IMR-90 (cell line): ENCODE measurements at regions not wholly inside any gene's neighbourhood (a gene's known extent, or its start where the extent isn't known, plus 50 kb on each side); places are given as distances from the start of the nearest gene placed in this dataset.

ENCODE experiments used
- ATAC-seq: fragments of 200-7000 bp; cut with Tn5 transposase; 2 replicates; pipeline ENCODE4 v1.9.1; 2020; ENCODE audit warnings: low read depth, mild to moderate bottlenecking, moderate library complexity
- BruUV-seq: library from RNA; stranded (reverse); fragments of 400-500 nt; replicated peaks from 2 replicates; lab custom pipeline; 2021; lab: Mats Ljungman, UMichigan
- CTCF ChIA-PET: fragments of 300-600 bp; formaldehyde crosslinking; extraction: SDS; loops from one replicate; lab custom pipeline; 2021; ENCODE audit warnings: antibody characterized with exemption; lab: Yijun Ruan, JAX
- POLR2A ChIA-PET: fragments of 300-600 bp; sonication (Branson Sonifier 250); formaldehyde crosslinking; loops from one replicate; lab custom pipeline; 2022; ENCODE audit warnings: antibody characterized with exemption; ENCODE audit not compliant: unreplicated experiment; lab: Charles Lee
- DNase-seq: peaks from one replicate; pipeline ENCODE4 v3.0.0; 2013
- H2AFZ ChIP-seq: replicated peaks from 2 replicates; pipeline ENCODE3; 2013; ENCODE audit warnings: low read length, mild to moderate bottlenecking; ENCODE audit not compliant: poor library complexity
- H2AK5ac ChIP-seq: 2 replicates; pipeline ENCODE4 v1.6.1; 2013; ENCODE audit warnings: low read depth, low read length, inconsistent platforms
- H2AK9ac ChIP-seq: replicated peaks from 2 replicates; pipeline ENCODE3; 2013; ENCODE audit warnings: mild to moderate bottlenecking, low read depth, low read length, moderate library complexity; ENCODE audit not compliant: poor library complexity
- H2BK120ac ChIP-seq: 2 replicates; pipeline ENCODE4 v1.6.1; 2013; ENCODE audit warnings: low read depth, low read length, inconsistent platforms
- H2BK15ac ChIP-seq: 3 replicates; pipeline ENCODE4 v1.6.1; 2013; ENCODE audit warnings: low read depth, low read length, inconsistent platforms
- H2BK20ac ChIP-seq: 2 replicates; pipeline ENCODE4 v1.6.1; 2013; ENCODE audit warnings: low read depth, mild to moderate bottlenecking, inconsistent platforms, low read length, moderate library complexity
- H2BK5ac ChIP-seq: 2 replicates; pipeline ENCODE4 v1.6.1; 2013; ENCODE audit warnings: mild to moderate bottlenecking, low read depth, low read length, inconsistent platforms; ENCODE audit not compliant: poor library complexity, severe bottlenecking
- H3K14ac ChIP-seq: replicated peaks from 2 replicates; pipeline ENCODE4 v1.6.1; 2013; ENCODE audit warnings: low read depth, low read length, inconsistent platforms
- H3K18ac ChIP-seq: 2 replicates; pipeline ENCODE4 v1.6.1; 2013; ENCODE audit warnings: low read depth, low read length, control low read depth
- H3K23ac ChIP-seq: 2 replicates; pipeline ENCODE4 v1.6.1; 2013; ENCODE audit warnings: low read depth, low read length, inconsistent platforms
- H3K27ac ChIP-seq: 2 replicates; pipeline ENCODE4 v1.5.1; 2013; ENCODE audit warnings: mild to moderate bottlenecking, control low read depth, low read length; ENCODE audit not compliant: insufficient read depth
- H3K27me3 ChIP-seq: 2 replicates; pipeline ENCODE4 v1.6.1; 2013; ENCODE audit warnings: low read length; ENCODE audit not compliant: control insufficient read depth, insufficient read depth
- H3K36me3 ChIP-seq: 2 replicates; pipeline ENCODE4 v1.6.1; 2013; ENCODE audit warnings: low read length, mixed read lengths; ENCODE audit not compliant: control insufficient read depth, insufficient read depth
- H3K4ac ChIP-seq: 2 replicates; pipeline ENCODE4 v1.6.1; 2013; ENCODE audit warnings: low read depth, low read length, inconsistent platforms
- H3K4me1 ChIP-seq: 2 replicates; pipeline ENCODE4 v1.6.1; 2013; ENCODE audit warnings: low read length, mixed read lengths; ENCODE audit not compliant: control insufficient read depth, insufficient read depth
- H3K4me2 ChIP-seq: 2 replicates; pipeline ENCODE4 v1.6.1; 2013; ENCODE audit warnings: low read depth, mild to moderate bottlenecking, control low read depth, low read length, moderate library complexity
- H3K4me3 ChIP-seq: 2 replicates; pipeline ENCODE4 v1.5.1; 2013; ENCODE audit warnings: low read depth, mild to moderate bottlenecking, control low read depth, low read length, moderate library complexity; ENCODE audit not compliant: insufficient read depth
- H3K56ac ChIP-seq: 2 replicates; pipeline ENCODE4 v1.6.1; 2013; ENCODE audit warnings: low read length, inconsistent platforms; ENCODE audit not compliant: insufficient read depth; ENCODE audit errors: extremely low read depth
- H3K79me1 ChIP-seq, 2 experiments: 2 replicates each; pipeline ENCODE4 v1.6.1; 2013; ENCODE audit warnings: low read length in 2 of 2, inconsistent platforms in 1 of 2, low read depth in 1 of 2
- H3K9ac ChIP-seq: 2 replicates; pipeline ENCODE4 v1.6.1; 2013; ENCODE audit warnings: low read depth, low read length, control low read depth
- H3K9me1 ChIP-seq: 2 replicates; pipeline ENCODE4 v1.6.1; 2013; ENCODE audit warnings: low read length, inconsistent platforms; ENCODE audit not compliant: insufficient read depth
- H3K9me3 ChIP-seq: 2 replicates; pipeline ENCODE4 v1.6.1; 2013; ENCODE audit warnings: low read length; ENCODE audit not compliant: control insufficient read depth, insufficient read depth
- H4K20me1 ChIP-seq: 2 replicates; pipeline ENCODE4 v1.6.1; 2013; ENCODE audit warnings: low read length, inconsistent platforms; ENCODE audit not compliant: insufficient read depth
- H4K5ac ChIP-seq: 2 replicates; pipeline ENCODE4 v1.6.1; 2013; ENCODE audit warnings: mild to moderate bottlenecking, low read depth, low read length, control low read depth
- H4K8ac ChIP-seq, 2 experiments: 2 replicates each; pipeline ENCODE4 v1.6.1; 2013; ENCODE audit warnings: low read depth in 2 of 2, low read length in 2 of 2, control low read depth in 1 of 2, inconsistent platforms in 1 of 2
- H4K91ac ChIP-seq: 2 replicates; pipeline ENCODE4 v1.6.1; 2013; ENCODE audit warnings: low read depth, low read length, inconsistent platforms; ENCODE audit not compliant: insufficient read depth
- BHLHE40 ChIP-seq: fragments of 150-350 bp; IDR thresholded peaks from 2 replicates; pipeline ENCODE4 v1.6.1; 2016; ENCODE audit warnings: mild to moderate bottlenecking, low read depth, low read length
- CEBPB ChIP-seq: IDR thresholded peaks from 2 replicates; pipeline ENCODE4 v1.6.1; 2012; ENCODE audit warnings: low read depth, low read length, improper control_type of control experiment
- CHD1 ChIP-seq: IDR thresholded peaks from 2 replicates; pipeline ENCODE4 v1.6.1; 2012; ENCODE audit warnings: low read depth, low read length, improper control_type of control experiment
- ELK1 ChIP-seq: fragments of 150-350 bp; IDR thresholded peaks from 2 replicates; pipeline ENCODE4 v1.6.1; 2016; ENCODE audit warnings: low read depth, mild to moderate bottlenecking, low read length, moderate library complexity, borderline replicate concordance
- FOS ChIP-seq: fragments of 150-350 bp; IDR thresholded peaks from 2 replicates; pipeline ENCODE4 v1.6.1; 2016; ENCODE audit warnings: low read depth, low read length
- MAFK ChIP-seq: IDR thresholded peaks from 2 replicates; pipeline ENCODE4 v1.6.1; 2012; ENCODE audit warnings: low read depth, low read length, improper control_type of control experiment
- MAZ ChIP-seq: IDR thresholded peaks from 2 replicates; pipeline ENCODE4 v1.6.1; 2012; ENCODE audit warnings: low read depth, mild to moderate bottlenecking, low read length, improper control_type of control experiment, moderate library complexity, borderline replicate concordance
- MXI1 ChIP-seq: IDR thresholded peaks from 2 replicates; pipeline ENCODE4 v1.6.1; 2012; ENCODE audit warnings: low read depth, mild to moderate bottlenecking, low read length, moderate library complexity, borderline replicate concordance
- NFE2L2 ChIP-seq: fragments of 150-350 bp; IDR thresholded peaks from 2 replicates; pipeline ENCODE4 v1.6.1; 2016; ENCODE audit warnings: low read depth, mild to moderate bottlenecking, low read length
- POLR2A ChIP-seq: IDR thresholded peaks from 2 replicates; pipeline ENCODE4 v1.6.1; 2012; ENCODE audit warnings: mild to moderate bottlenecking, low read depth, low read length
- RAD21 ChIP-seq: IDR thresholded peaks from 2 replicates; pipeline ENCODE4 v1.6.1; 2012; ENCODE audit warnings: low read length, improper control_type of control experiment
- RCOR1 ChIP-seq: IDR thresholded peaks from 2 replicates; pipeline ENCODE4 v1.6.1; 2012; ENCODE audit warnings: mild to moderate bottlenecking, low read length, improper control_type of control experiment; ENCODE audit not compliant: insufficient replicate concordance
- RFX5 ChIP-seq: IDR thresholded peaks from 2 replicates; pipeline ENCODE4 v1.8.0; 2012; ENCODE audit warnings: low read depth, mild to moderate bottlenecking, low read length, moderate library complexity
- USF2 ChIP-seq: fragments of 150-350 bp; IDR thresholded peaks from 2 replicates; pipeline ENCODE4 v1.6.1; 2017; ENCODE audit warnings: mild to moderate bottlenecking, antibody characterized with exemption, low read length, low read depth
- dilution Hi-C: fragments of 300-500 bp; cut with HindIII; formaldehyde crosslinking; loops from one replicate; pipeline ENCODE4 v1.14.3; 2018; ENCODE audit warnings: low sequenced_read_pairs; ENCODE audit not compliant: unreplicated experiment
- in situ Hi-C: fragments of 300-500 bp; cut with MboI; formaldehyde crosslinking; loops from 3 replicates; pipeline ENCODE4 v1.14.3; 2019; ENCODE audit warnings: low sequenced_read_pairs, inconsistent platforms, mixed read lengths
- intact Hi-C: fragments of 100-400 bp; cut with micrococcal nuclease; formaldehyde crosslinking; loops from 2 replicates; pipeline ENCODE4 v1.10.0; 2022

- Histone ChIP-seq H2BK15ac (no peak overlapping the region), H4K5ac (no peak overlapping the region), H3K4me2 (no peak overlapping the region), H3K79me1 (no peaks in the 10 kb centered on the region), H4K20me1 (no peaks in the 10 kb centered on the region), H3K9ac (no peak overlapping the region), H3K14ac (no peak overlapping the region), H3K23ac (no peak overlapping the region), H2AK9ac (no peak overlapping the region), H2BK120ac (no peak overlapping the region), H4K91ac (no peak overlapping the region), H2BK20ac (no peak overlapping the region), H3K56ac (no peak overlapping the region), H3K9me1 (no peaks in the 10 kb centered on the region), H2AK5ac (no peak overlapping the region), H3K18ac (no peak overlapping the region), H2AFZ (no peak overlapping the region), H2BK5ac (no peak overlapping the region), H3K27ac (no peak overlapping the region), H3K27me3 (no peaks in the 10 kb centered on the region), H3K9me3 (peaks cover 2% of the 10 kb centered on the region; the same call in 1 of the 2 replicates), H3K4me1 (no peaks in the 10 kb centered on the region), H3K4me3 (no peak overlapping the region), H4K8ac (no peak overlapping the region), H3K4ac (no peak overlapping the region), H3K36me3 (no peaks in the 10 kb centered on the region)
- ChIA-PET POLR2A (interaction anchor here (0.5 kb wide), 1 partner anchor 14 kb away, joined by 4 read pairs; no protein-coding TSS in a partner anchor), CTCF (no interaction called here)
- ATAC-seq (no peak), DNase-seq (no peak)
- in situ Hi-C loops = no loop called here
- no TSS peak for BruUV-seq
- intact Hi-C loops = no loop called here
- TF ChIP-seq RFX5 = no peak
- TF ChIP-seq CHD1 = no peak
- TF ChIP-seq MXI1 = no peak
- no peak for TF ChIP-seq ELK1
- no peak for TF ChIP-seq CEBPB
- no peak for TF ChIP-seq RCOR1
- TF ChIP-seq FOS = no peak
- TF ChIP-seq USF2 = no peak
- TF ChIP-seq NFE2L2 = no peak
- TF ChIP-seq MAZ = no peak
- TF ChIP-seq RAD21 = no peak
- TF ChIP-seq BHLHE40 = no peak
- TF ChIP-seq POLR2A = no peak
- TF ChIP-seq MAFK = no peak
- dilution Hi-C loops = no loop called here
Observed at GRCh38 chr12:81957631-81958030, 198.5 kb upstream of the PPFIA2 start.
